GM21528 (cell line): ENCODE measurements at regions not wholly inside any gene's neighbourhood (a gene's known extent, or its start where the extent isn't known, plus 50 kb on each side); places are given as distances from the start of the nearest gene placed in this dataset.

Source experiments
- ATAC-seq: cut with Tn5 transposase; IDR thresholded peaks from one replicate; pipeline ENCODE4 v1.9.1; 2021; ENCODE audit warnings: mild to moderate bottlenecking, moderate library complexity; ENCODE audit not compliant: unreplicated experiment, low FRiP score

- no peak for ATAC-seq
Observed at GRCh38 chr4:182145334-182145905, 97.8 kb upstream of the TENM3 start.

GRCh38 chr4:182147391-182147790 is 95.8 kb upstream of the TENM3 start:
- ATAC-seq: no peak

- ATAC-seq: no peak
Observed at GRCh38 chr4:182150645-182151044, 92.6 kb upstream of the TENM3 start.

GRCh38 chr4:182155806-182156205 is 87.4 kb upstream of the TENM3 start:
- no peak for ATAC-seq

GRCh38 chr4:182163180-182163579 is 80.0 kb upstream of the TENM3 start:
- no peak for ATAC-seq

- ATAC-seq: no peak
Observed at GRCh38 chr4:182169572-182169971, 73.6 kb upstream of the TENM3 start.

- ATAC-seq: no peak
Observed at GRCh38 chr4:182169987-182170386, 73.2 kb upstream of the TENM3 start.

- no peak for ATAC-seq
Observed at GRCh38 chr4:182170417-182170935, 72.7 kb upstream of the TENM3 start.

- ATAC-seq: no peak
Observed at GRCh38 chr4:182174979-182175378, 68.2 kb upstream of the TENM3 start.

GRCh38 chr4:182175788-182176519 is 67.2 kb upstream of the TENM3 start:
- no peak for ATAC-seq

- no peak for ATAC-seq
Observed at GRCh38 chr4:182177166-182177565, 66.0 kb upstream of the TENM3 start.

GRCh38 chr4:182179105-182179504 is 64.1 kb upstream of the TENM3 start:
- ATAC-seq: no peak

- ATAC-seq: no peak
Observed at GRCh38 chr4:182179751-182180150, 63.5 kb upstream of the TENM3 start.

GRCh38 chr4:182185491-182185890 is 57.7 kb upstream of the TENM3 start:
- ATAC-seq: no peak

GRCh38 chr4:182187674-182188073 is 55.5 kb upstream of the TENM3 start:
- ATAC-seq: no peak

GRCh38 chr4:182188622-182189021 is 54.6 kb upstream of the TENM3 start:
- no peak for ATAC-seq

GRCh38 chr4:182189103-182189878 is 53.9 kb upstream of the TENM3 start:
- ATAC-seq: no peak

GRCh38 chr4:182190306-182190705 is 52.9 kb upstream of the TENM3 start:
- ATAC-seq: no peak

- ATAC-seq: no peak
Observed at GRCh38 chr4:182192511-182193181, 50.6 kb upstream of the TENM3 start.

- no peak for ATAC-seq
Observed at GRCh38 chr4:182193311-182193710, 49.9 kb upstream of the TENM3 start.
